AG04449 (cell line): ENCODE measurements at regions not wholly inside any gene's neighbourhood (a gene's known extent, or its start where the extent isn't known, plus 50 kb on each side); places are given as distances from the start of the nearest gene placed in this dataset.

ENCODE experiments used
- CTCF ChIA-PET: fragments of 350-600 bp; formaldehyde crosslinking; extraction: SDS; loops from one replicate; lab custom pipeline; 2021; ENCODE audit warnings: antibody characterized with exemption; lab: Yijun Ruan, JAX
- POLR2A ChIA-PET: fragments of 400-600, 350-600 bp; formaldehyde crosslinking; extraction: SDS; loops from one replicate; lab custom pipeline; 2020; ENCODE audit warnings: antibody characterized with exemption, inconsistent platforms; lab: Yijun Ruan, JAX
- DNase-seq: peaks from one replicate; pipeline ENCODE4 v3.0.0-alpha.2; 2010; ENCODE audit warnings: low read depth, low spot score
- H3K4me3 ChIP-seq: 2 replicates; pipeline ENCODE4 v1.5.1; 2011; ENCODE audit warnings: low read depth, mild to moderate bottlenecking, control low read depth, low read length
- TF ChIP-seq, protein P1 (sequence below): IDR thresholded peaks from one replicate; pipeline ENCODE4 v1.5.1; 2011; ENCODE audit warnings: mild to moderate bottlenecking, moderate library complexity, low read length, control low read depth, inconsistent platforms; ENCODE audit not compliant: insufficient read depth; ENCODE audit errors: missing control alignments

- POLR2A ChIA-PET = no interaction called here
- no peak overlapping the region for H3K4me3 ChIP-seq
- TF ChIP-seq, protein P1, sequence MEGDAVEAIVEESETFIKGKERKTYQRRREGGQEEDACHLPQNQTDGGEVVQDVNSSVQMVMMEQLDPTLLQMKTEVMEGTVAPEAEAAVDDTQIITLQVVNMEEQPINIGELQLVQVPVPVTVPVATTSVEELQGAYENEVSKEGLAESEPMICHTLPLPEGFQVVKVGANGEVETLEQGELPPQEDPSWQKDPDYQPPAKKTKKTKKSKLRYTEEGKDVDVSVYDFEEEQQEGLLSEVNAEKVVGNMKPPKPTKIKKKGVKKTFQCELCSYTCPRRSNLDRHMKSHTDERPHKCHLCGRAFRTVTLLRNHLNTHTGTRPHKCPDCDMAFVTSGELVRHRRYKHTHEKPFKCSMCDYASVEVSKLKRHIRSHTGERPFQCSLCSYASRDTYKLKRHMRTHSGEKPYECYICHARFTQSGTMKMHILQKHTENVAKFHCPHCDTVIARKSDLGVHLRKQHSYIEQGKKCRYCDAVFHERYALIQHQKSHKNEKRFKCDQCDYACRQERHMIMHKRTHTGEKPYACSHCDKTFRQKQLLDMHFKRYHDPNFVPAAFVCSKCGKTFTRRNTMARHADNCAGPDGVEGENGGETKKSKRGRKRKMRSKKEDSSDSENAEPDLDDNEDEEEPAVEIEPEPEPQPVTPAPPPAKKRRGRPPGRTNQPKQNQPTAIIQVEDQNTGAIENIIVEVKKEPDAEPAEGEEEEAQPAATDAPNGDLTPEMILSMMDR = no peak
- CTCF ChIA-PET = interaction anchor here (0.9 to 1.3 kb wide), 3 partner anchors 12 to 52 kb away, joined by 3 to 4 read pairs (median 3); partner anchors contain the start of gene FAM50B
- no peak for DNase-seq
These were observed 51.7 kb downstream of the FAM50B start for GRCh38 chr6:3900744-3901336.

GRCh38 chr6:3902871-3903648 is 53.9 kb downstream of the FAM50B start:
- ChIA-PET POLR2A (interaction anchor here (0.8 kb wide), 1 partner anchor 10 kb away, joined by 3 read pairs; no protein-coding TSS in a partner anchor), CTCF (interaction anchor here (1.1 to 1.7 kb wide), 6 partner anchors 9 to 54 kb away, joined by 3 to 6 read pairs (median 4); partner anchors contain the start of gene FAM50B)
- DNase-seq = no peak
- no peak overlapping the region for H3K4me3 ChIP-seq
- TF ChIP-seq, protein P1 = no peak

- no peak overlapping the region for H3K4me3 ChIP-seq
- TF ChIP-seq, protein P1 = no peak
- POLR2A ChIA-PET = no interaction called here
- CTCF ChIA-PET = interaction anchor here (0.6 to 1.7 kb wide), 4 partner anchors 16 to 56 kb away, joined by 3 to 5 read pairs (median 4); partner anchors contain the start of gene FAM50B
- no peak for DNase-seq
These were observed 55.3 kb downstream of the FAM50B start for GRCh38 chr6:3904518-3904917.

DNA sequence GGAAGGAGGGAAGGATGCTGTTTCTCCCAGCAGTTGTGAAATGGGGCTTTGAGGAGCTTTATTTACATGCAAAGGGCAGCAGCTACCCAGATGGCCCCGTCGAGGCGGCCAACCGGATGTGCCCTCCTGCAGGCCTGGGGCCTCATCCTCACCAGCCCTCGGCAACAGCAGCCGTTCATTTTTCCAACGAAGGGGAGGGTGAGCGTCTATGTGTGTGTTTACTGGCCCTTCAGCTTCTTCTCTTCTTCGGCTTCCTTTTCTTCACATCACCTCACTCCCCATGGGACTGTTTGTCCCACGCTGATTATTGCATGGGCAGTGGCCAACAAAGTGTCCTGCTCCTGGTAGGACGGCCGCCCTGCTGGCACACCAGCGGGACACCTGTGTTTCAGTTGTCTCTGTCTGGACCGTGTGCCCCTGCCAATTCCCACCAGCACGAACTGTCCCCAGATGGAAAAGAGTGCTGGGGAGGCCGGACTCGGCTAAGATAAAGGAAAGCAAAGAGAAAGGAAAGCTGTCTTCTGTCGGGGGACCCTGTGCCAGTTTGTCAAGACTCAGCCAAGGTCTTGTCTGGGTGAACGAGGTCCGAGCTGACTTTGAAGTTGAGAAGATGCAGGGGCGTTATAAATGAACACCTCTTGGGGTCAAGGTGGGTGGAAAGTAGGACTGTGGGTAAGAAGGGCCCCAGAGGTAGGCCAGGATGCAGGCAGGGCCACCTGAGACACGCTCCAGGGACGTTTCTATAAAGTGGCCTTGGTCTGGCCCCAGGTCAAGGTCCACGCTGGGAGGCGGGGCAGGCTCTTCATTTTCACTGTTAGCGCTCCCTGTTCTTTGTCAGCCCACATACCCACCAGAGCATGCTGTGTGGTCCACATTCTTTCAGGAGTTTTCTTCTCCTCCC is 57.0 kb downstream of the FAM50B start:
- no peak for DNase-seq
- POLR2A ChIA-PET = no interaction called here
- H3K4me3 ChIP-seq = no peak overlapping the region
- CTCF ChIA-PET = interaction anchor here (1.0 to 1.8 kb wide), 3 partner anchors 10 to 72 kb away, joined by 3 to 6 read pairs (median 4); no protein-coding TSS in a partner anchor
- TF ChIP-seq, protein P1 = no peak

DNA sequence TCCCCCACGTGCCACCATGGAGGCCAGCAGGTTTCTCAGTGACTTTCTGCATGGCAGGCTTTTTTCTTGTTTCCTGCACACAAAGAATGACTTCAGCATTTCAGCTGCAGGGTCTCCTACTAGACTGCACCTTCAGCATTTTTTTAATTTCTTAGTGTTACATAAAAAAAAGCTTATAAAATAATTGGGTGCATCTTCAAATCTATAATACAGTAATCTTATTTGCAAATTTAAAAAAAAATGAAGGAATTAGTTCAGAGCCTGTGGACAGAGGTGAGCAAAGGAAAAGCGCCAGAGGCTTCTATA is 57.6 kb downstream of the FAM50B start:
- no peak overlapping the region for H3K4me3 ChIP-seq
- POLR2A ChIA-PET = no interaction called here
- CTCF ChIA-PET = interaction anchor here (1.0 to 1.8 kb wide), 3 partner anchors 11 to 71 kb away, joined by 3 to 6 read pairs (median 4); no protein-coding TSS in a partner anchor
- DNase-seq = no peak
- TF ChIP-seq, protein P1 = no peak
